HG02884 (cell line): ENCODE measurements at regions not wholly inside any gene's neighbourhood (a gene's known extent, or its start where the extent isn't known, plus 50 kb on each side); places are given as distances from the start of the nearest gene placed in this dataset.
"Not testable (repeated sequence)": the region's sequence is repeated elsewhere in the genome, so short reads cannot be mapped to it uniquely, and the experiment has no call there.

Experiments
- ATAC-seq: cut with Tn5 transposase; IDR thresholded peaks from one replicate; pipeline ENCODE4 v1.9.1; 2021; ENCODE audit warnings: mild to moderate bottlenecking, moderate library complexity; ENCODE audit not compliant: unreplicated experiment

DNA sequence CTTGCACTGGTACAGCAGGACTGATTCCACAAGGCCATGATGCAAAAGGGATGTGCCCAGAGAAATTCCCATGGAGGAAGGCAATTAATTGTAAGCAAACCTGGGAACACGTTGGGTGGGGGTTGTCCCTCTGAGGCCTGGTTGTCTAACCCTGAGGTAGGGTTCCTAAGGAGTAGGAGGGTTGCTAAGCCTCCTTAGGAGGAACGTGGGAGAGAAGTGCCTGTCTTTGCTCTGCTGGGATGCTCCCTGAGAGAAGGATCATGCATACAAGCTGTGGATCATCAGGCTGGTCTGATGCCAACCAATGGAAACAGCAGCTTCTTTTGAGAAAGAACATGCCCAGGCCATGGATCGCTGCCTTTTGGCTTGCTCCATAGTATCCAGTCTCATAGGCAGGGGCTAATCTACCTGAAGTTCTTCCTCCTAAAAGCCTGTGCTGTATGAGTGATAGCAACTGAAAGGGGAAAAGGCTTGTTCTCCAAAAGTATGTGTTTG is 203.7 kb upstream of the NPVF start:
- no peak for ATAC-seq

GRCh38 chr7:25432807-25433206 is 204.5 kb upstream of the NPVF start:
- ATAC-seq, result no peak

DNA sequence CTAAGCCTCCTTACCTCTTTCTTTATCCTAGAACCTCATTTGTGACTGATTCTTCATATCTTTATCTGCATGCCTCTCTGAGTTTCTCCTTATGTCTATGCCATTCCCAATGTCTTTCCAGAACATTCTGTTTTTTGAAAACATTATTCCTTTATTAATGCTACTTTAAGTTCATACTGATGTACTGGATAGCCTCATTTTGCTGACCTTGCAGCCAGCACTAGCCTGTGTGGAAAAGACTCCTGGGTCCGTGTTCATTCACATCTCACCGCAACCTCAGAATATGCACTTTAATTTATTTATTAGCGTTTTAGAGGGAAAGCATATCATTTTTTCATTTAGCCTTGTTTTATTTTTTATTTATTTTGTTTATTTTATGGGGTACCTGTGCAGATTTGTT is 208.1 kb upstream of the NPVF start:
- no peak for ATAC-seq

DNA sequence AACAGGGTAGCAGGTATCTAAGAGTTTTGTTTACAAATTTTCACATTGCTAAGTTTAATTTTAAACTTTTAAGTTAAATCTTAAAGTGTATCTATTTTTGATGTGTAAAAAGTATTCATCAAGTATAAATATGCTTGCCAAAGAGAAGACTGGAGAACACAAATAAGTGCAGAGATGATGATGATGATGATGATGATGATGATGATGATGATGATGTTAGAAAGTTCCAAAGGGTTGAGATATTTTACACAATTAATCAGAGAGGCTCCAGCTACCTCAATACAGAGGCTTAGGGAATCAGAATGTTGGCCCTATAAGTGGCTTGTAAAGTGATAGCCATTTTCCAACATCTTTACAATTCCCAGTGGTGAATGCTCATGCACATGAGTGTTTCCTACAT is 209.0 kb upstream of the NPVF start:
- ATAC-seq, result no peak

GRCh38 chr7:25444991-25445390 is 216.7 kb upstream of the NPVF start:
- ATAC-seq, result no peak

- no peak for ATAC-seq
Observed at GRCh38 chr7:25448301-25448700, 220.0 kb upstream of the NPVF start.

DNA sequence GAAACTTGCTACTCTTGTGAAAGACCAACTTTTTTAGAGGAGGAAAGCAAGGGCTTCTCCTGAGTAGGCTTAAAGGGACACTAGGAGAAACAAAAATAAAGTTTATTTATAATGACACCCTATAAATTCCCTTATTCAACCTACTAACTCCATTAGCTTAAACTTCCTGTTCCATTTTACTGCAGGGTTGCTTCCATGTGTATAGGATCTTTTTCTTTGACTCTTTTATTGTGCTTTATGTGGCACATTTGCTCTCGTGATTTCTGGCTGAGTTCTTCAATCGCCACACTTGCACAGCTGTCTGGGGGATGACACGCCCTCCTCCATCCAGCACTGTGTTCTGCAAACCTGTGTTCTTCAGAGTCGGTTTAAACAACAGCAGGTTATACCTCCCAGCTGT is 225.7 kb upstream of the NPVF start:
- no peak for ATAC-seq

DNA sequence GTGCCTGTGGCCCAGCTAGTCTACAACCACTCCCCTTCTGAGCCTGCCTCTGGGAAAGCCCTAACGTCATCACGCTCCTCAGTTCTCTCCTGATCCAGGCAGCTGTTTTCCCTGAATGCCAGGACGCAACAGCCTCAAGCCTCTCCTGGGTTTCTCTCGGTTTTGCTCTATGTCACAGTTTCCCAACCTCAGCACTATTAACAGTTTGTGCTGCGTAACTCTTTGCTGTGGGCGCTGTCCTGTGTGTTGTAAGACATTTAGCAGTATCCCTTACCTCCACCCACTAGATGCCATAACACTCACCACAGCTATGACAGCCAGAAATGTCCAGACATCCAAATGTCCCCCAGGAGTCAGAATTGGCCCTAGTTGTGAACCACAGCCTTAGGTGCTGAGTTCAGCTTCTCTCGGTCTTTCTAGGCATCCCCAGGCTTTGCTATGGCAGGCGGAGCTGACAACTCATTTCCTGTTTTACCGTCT is 226.3 kb upstream of the NPVF start:
- ATAC-seq, result no peak

DNA sequence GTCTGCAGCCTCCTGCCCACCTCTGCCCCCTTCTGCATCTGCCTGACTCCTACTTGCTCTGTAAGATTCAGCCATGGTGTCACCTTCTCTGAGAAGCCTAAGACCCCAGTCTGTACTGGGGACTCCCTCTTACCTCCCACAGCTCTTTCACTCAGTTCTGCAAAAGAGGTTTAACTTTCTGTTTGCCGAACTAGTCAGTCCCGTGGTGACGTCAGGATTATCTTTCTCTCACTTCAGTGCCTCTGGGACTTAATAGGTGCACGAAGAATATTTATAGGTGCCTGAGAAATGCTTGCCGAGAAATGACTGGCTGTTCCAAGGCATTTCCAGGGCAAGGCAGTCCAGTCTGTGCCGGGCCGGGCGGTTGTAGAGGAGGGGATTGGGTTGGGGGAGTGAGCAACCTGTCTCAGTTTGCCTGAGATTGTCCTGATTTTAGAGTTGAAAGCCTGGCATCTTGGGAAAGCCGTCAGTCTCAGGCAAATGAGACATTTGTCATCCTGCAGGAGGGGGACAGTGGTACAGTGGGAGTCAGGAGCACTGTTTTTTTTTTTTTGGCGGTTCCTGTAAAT is 227.5 kb upstream of the NPVF start:
- no peak for ATAC-seq

DNA sequence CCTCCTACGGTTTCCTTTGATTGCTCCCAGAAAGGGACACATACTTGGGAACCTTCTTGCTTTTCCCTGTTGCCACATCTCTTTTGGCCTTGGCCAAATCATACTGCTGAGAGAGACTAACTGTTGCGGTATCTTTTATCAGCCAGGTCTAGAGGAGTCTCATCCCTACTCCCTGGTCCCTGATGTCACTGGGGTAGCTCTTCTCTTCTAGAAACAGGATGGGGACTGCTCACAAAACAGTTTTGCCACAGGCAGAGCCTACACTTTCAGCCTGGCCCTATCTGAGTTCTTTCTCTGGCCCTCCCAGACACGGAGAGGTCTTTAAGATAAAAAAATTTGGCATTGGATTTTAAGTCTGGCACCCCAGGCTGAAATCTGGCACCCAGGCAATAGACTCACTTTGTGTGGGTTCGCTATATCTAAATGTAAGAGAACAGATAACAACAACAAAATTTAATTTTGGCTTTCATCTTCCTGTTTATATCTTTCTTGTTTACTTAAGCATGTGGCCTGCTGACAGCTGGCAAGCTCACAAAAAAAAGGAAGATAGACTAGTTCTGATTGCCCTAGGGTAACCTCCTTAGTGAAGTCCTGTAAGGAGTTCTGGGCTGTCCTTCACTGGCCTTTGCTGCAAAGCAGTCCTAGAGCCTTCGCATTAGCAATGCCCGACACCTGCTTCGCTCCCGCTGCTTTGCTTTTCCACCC is 228.3 kb upstream of the NPVF start:
- ATAC-seq, result no peak

GRCh38 chr7:25459057-25459456 is 230.8 kb upstream of the NPVF start:
- ATAC-seq, result no peak

DNA sequence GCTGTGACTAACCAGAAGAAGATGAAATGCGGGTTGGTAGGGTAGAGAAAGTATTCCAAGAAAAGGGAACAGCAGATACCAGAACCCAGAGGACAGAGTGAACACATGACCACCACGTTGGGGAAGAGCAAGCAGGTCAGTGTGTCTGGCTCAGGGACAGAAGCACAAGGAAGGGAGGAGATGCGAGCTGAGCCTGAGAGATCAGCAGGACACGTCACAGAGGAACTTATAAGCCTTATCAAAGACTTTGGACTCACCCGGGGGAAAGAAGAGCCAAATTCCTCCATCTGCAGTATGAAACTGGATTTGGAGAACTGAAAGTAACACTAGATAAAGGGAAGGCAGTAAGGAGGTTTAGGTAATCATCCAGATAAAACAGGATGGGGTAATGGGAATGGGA is 232.1 kb upstream of the NPVF start:
- ATAC-seq, result no peak

DNA sequence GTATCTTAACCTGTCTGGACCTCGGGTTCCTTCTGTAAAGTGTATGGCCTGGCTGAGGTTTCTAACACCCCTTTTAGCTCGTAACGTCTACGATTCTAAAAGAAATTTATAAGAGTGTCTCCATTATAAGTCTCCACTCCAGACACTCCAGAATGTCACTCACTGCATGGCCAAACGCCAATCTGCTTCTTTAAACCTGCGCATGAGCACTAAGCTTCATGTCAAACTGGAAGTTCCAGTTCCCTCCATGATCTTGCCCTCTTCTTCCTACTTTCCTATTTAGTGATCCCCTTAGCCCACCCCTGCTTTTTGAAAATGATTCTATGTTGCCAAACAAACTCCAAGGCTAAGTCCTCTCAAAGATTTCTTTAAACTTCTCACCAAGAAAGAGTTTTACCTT is 241.4 kb upstream of the NPVF start:
- no peak for ATAC-seq

DNA sequence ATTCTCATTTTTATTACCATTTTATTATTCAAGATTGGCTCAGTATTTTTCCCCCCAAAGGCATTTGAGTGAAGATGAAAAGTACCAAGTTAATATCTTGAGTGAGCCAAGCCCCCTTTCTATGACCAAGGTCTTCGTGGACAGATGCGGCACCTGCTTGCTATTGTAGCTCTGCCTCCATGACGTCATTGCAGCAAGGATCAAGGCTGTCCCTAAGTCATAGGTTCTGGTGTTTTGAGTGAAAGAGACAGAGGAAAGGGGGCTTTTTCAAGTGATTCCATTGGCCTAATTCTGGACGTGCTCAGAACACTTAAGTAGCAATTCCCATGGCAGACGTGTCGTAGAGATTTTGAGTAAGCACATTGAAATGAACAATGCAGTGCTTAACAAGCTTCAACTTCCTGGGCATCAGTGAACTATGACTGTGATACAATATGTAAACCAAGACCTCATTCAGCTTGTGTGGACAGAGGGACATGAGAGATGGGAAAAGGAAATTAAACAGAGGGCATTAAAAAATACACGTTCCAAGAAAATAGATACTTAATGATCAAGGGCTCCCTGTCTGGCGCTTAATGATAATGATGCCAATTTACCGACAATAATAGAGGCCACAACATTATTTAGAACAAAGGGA is 248.7 kb upstream of the NPVF start:
- ATAC-seq, result no peak

- ATAC-seq, result not testable (repeated sequence)
Observed at GRCh38 chr7:25478221-25478620, 249.9 kb upstream of the NPVF start.

DNA sequence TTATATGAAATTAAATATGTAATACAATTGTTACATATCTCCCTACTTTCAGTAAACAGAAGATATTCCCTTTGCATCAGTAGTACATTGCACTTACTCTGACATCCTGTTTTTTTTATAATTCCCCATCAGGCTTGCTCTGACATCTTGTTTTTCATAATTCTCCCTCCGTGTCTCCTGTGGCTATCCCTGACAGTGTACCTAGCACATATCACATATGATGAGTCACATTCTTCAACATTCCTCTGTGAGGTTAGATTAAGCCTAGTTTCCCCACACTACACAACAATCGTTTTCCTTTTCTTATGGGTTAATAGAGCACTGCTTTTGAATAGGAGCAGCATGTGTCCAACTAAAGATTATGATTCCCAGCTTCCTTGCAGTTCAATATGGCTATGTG is 250.6 kb upstream of the NPVF start:
- no peak for ATAC-seq

GRCh38 chr7:25481891-25482290 is 253.6 kb upstream of the NPVF start:
- no peak for ATAC-seq

DNA sequence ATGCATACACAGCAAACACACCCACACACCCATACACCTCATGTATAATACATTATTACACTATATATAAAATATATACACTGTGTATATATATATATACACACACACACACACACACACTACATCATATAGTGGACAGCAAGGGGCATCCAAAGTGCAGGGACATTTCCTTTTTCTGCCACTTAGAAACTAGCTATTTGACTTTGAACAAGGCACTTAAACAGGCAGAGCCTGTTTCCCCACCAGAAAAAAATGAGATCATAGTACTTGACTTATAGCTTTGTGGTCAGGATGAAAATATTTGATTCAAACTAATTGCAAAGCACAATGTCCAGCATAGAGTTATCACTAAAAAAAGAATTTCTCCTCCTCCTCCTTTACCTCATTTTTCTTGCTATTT is 254.3 kb upstream of the NPVF start:
- no peak for ATAC-seq

DNA sequence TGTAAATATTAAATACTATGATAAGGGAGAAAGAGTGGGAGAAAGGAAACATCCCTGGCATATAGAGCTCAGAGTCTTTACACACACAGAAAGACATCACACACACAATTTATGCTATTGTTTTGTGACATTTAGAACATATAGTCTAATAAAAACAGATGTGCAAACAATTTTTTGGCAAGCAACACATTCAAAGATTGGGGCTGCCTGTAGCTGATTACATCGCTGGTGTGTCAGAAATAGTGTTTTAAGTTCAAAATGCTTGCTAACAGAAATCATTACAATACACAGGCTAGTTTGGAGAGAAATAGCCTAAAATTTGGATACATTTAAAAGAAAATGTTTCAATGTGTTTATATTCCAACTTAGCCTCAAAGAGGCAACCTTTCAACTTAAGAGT is 256.7 kb upstream of the NPVF start:
- no peak for ATAC-seq

- no peak for ATAC-seq
Observed at GRCh38 chr7:25486656-25487055, 258.4 kb upstream of the NPVF start.

GRCh38 chr7:25493805-25494366 is 265.6 kb upstream of the NPVF start:
- no peak for ATAC-seq

DNA sequence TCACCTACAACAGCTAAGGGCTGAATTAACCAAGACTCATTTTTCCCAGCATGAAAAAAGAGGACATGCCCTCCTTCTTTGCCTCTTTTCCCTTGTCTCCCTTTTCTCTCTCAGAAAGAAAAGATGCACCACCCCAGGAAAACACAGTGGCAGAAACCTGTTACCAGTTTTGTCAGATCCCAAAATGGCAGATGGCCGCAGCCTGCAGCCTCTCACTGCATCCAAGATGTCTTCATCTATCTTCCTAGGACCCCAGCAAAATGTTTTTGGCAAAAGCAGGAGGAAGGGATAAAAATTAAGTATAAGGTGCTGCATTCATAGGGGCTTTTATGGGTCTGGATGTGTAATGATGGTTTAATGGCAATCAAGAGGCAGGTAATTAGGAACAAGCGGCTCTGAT is 266.6 kb upstream of the NPVF start:
- no peak for ATAC-seq
